ENCODE measurements at regions not wholly inside any gene's neighbourhood (a gene's known extent, or its start where the extent isn't known, plus 50 kb on each side); places are given as distances from the start of the nearest gene placed in this dataset.

- Histone ChIP-seq H3K9me3 (ENCODE audit: control insufficient read depth, insufficient read depth, low read depth, low read length) (no peaks in the 10 kb centered on the region), H3K27ac (ENCODE audit: extremely low read depth, low read depth, low read length) (no peak overlapping the region), H3K36me3 (ENCODE audit: control insufficient read depth in 2 of 2, insufficient read depth in 1 of 2, low read length in 2 of 2) (no peaks in the 10 kb centered on the region), H3K4me1 (ENCODE audit: control insufficient read depth, insufficient read depth, low read length) (no peaks in the 10 kb centered on the region), H3K4me3 (ENCODE audit: low read depth, low read length) (no peak overlapping the region)
- CTCF ChIA-PET, result no interaction called here
- POLR2A ChIA-PET, result no interaction called here
- no peak for TF ChIP-seq HOXC10 (CRISPR knock-in tag; IDR thresholded peaks at IDR 0.05)
- no peak for TF ChIP-seq PRDM10 (tag by site-specific recombination; IDR thresholded peaks at IDR 0.05)
- TF ChIP-seq SCRT2 (tag by site-specific recombination; IDR thresholded peaks at IDR 0.05), result no peak
- no peak for TF ChIP-seq SETDB1 (IDR thresholded peaks at IDR 0.05; ENCODE audit: insufficient read length, low read length)
- no peak for TF ChIP-seq KLF10 (tag by site-specific recombination; IDR thresholded peaks at IDR 0.05)
- no peak for TF ChIP-seq ZNF530 (tag by site-specific recombination; IDR thresholded peaks at IDR 0.05; ENCODE audit: low read depth)
- TF ChIP-seq ZNF2 (tag by site-specific recombination; IDR thresholded peaks at IDR 0.05), result no peak
- TF ChIP-seq ZNF654 (tag by site-specific recombination; IDR thresholded peaks at IDR 0.05; ENCODE audit: low read depth), result no peak
- no peak for TF ChIP-seq WT1 (tag by site-specific recombination; IDR thresholded peaks at IDR 0.05)
- no peak for TF ChIP-seq ZNF626 (tag by site-specific recombination; IDR thresholded peaks at IDR 0.05)
- TF ChIP-seq ZNF561 (tag by site-specific recombination; IDR thresholded peaks at IDR 0.05; ENCODE audit: borderline replicate concordance), result no peak
- TF ChIP-seq HOXA7 (CRISPR knock-in tag; IDR thresholded peaks at IDR 0.05; ENCODE audit: borderline replicate concordance), result no peak
- TF ChIP-seq PATZ1 (tag by site-specific recombination; IDR thresholded peaks at IDR 0.05), result no peak
- no peak for TF ChIP-seq ZNF580 (tag by site-specific recombination; IDR thresholded peaks at IDR 0.05)
- no peak for TF ChIP-seq PRDM2 (tag by site-specific recombination; IDR thresholded peaks at IDR 0.05; ENCODE audit: borderline replicate concordance)
Measured at GRCh38 chr14:27672047-27672446, 1074.2 kb upstream of the NOVA1 start.

Data from HEK293 (cell line).